Astrocyte (in vitro differentiated cells and primary cell): ENCODE measurements at regions not wholly inside any gene's neighbourhood (a gene's known extent, or its start where the extent isn't known, plus 50 kb on each side); places are given as distances from the start of the nearest gene placed in this dataset.

ENCODE experiments used
- EZH2 ChIP-seq: IDR thresholded peaks from 2 replicates; pipeline ENCODE4 v1.6.1; 2012; ENCODE audit warnings: mild to moderate bottlenecking, low read length, inconsistent platforms; ENCODE audit not compliant: insufficient read depth
- TF ChIP-seq, protein P1 (sequence below): IDR thresholded peaks from 2 replicates; pipeline ENCODE4 v1.5.1; 2011; ENCODE audit warnings: low read depth, mild to moderate bottlenecking, inconsistent platforms, low read length, moderate library complexity; ENCODE audit not compliant: insufficient read depth

DNA sequence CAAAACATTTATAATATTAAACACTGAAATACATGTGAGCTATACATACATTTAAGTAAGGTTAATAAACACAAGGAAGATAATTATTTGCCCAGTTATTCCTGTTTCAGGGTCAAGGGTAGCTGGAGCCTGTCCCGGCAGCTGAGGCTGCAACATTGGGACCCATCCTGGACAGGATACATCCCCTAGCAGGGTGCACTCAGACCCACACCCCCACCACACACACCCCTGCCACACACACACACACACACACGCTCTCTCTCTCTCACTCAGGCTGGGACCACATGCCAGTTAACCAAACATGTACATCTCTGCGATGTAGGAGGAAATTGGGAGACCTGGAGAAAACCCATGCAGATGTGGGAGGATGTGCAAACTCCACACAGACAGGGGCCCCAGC lies 112.6 kb upstream of the TMCC3 start:
- TF ChIP-seq, protein P1, sequence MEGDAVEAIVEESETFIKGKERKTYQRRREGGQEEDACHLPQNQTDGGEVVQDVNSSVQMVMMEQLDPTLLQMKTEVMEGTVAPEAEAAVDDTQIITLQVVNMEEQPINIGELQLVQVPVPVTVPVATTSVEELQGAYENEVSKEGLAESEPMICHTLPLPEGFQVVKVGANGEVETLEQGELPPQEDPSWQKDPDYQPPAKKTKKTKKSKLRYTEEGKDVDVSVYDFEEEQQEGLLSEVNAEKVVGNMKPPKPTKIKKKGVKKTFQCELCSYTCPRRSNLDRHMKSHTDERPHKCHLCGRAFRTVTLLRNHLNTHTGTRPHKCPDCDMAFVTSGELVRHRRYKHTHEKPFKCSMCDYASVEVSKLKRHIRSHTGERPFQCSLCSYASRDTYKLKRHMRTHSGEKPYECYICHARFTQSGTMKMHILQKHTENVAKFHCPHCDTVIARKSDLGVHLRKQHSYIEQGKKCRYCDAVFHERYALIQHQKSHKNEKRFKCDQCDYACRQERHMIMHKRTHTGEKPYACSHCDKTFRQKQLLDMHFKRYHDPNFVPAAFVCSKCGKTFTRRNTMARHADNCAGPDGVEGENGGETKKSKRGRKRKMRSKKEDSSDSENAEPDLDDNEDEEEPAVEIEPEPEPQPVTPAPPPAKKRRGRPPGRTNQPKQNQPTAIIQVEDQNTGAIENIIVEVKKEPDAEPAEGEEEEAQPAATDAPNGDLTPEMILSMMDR: no peak
- TF ChIP-seq EZH2: no peak
